ENCODE measurements at regions not wholly inside any gene's neighbourhood (a gene's known extent, or its start where the extent isn't known, plus 50 kb on each side); places are given as distances from the start of the nearest gene placed in this dataset.

GRCh38 chr10:131660427-131660826, 240.4 kb upstream of the PPP2R2D start:
- intact Hi-C loops (cut with micrococcal nuclease), result no loop called here

GRCh38 chr10:131662851-131663250, 238.0 kb upstream of the PPP2R2D start:
- intact Hi-C loops (cut with micrococcal nuclease), result no loop called here

- intact Hi-C loops (cut with micrococcal nuclease), result no loop called here
Observed at GRCh38 chr10:131663351-131663750, 237.5 kb upstream of the PPP2R2D start.

GRCh38 chr10:131666091-131666490, 234.7 kb upstream of the PPP2R2D start:
- intact Hi-C loops (cut with micrococcal nuclease), result no loop called here

GRCh38 chr10:131667047-131667446, 233.8 kb upstream of the PPP2R2D start:
- intact Hi-C loops (cut with micrococcal nuclease), result no loop called here

- intact Hi-C loops (cut with micrococcal nuclease), result no loop called here
Observed at GRCh38 chr10:131667561-131667960, 233.2 kb upstream of the PPP2R2D start.

GRCh38 chr10:131668903-131669302, 231.9 kb upstream of the PPP2R2D start:
- intact Hi-C loops (cut with micrococcal nuclease), result no loop called here

GRCh38 chr10:131669838-131670237, 231.0 kb upstream of the PPP2R2D start:
- intact Hi-C loops (cut with micrococcal nuclease), result no loop called here

- intact Hi-C loops (cut with micrococcal nuclease), result no loop called here
Observed at GRCh38 chr10:131670341-131670740, 230.5 kb upstream of the PPP2R2D start.

- intact Hi-C loops (cut with micrococcal nuclease), result no loop called here
Observed at GRCh38 chr10:131673396-131673795, 227.4 kb upstream of the PPP2R2D start.

GRCh38 chr10:131674130-131674529, 226.7 kb upstream of the PPP2R2D start:
- intact Hi-C loops (cut with micrococcal nuclease), result no loop called here

- intact Hi-C loops (cut with micrococcal nuclease), result no loop called here
Observed at GRCh38 chr10:131675104-131675503, 225.7 kb upstream of the PPP2R2D start.

GRCh38 chr10:131676046-131676799, 224.6 kb upstream of the PPP2R2D start:
- intact Hi-C loops (cut with micrococcal nuclease), result no loop called here

GRCh38 chr10:131676800-131677421, 223.9 kb upstream of the PPP2R2D start:
- intact Hi-C loops (cut with micrococcal nuclease), result no loop called here

GRCh38 chr10:131677671-131678070, 223.1 kb upstream of the PPP2R2D start:
- intact Hi-C loops (cut with micrococcal nuclease), result no loop called here

- intact Hi-C loops (cut with micrococcal nuclease), result no loop called here
Observed at GRCh38 chr10:131678171-131678570, 222.6 kb upstream of the PPP2R2D start.

- intact Hi-C loops (cut with micrococcal nuclease), result no loop called here
Observed at GRCh38 chr10:131678613-131679012, 222.2 kb upstream of the PPP2R2D start.

GRCh38 chr10:131679926-131680325, 220.9 kb upstream of the PPP2R2D start:
- intact Hi-C loops (cut with micrococcal nuclease), result no loop called here

GRCh38 chr10:131681122-131681521, 219.7 kb upstream of the PPP2R2D start:
- intact Hi-C loops (cut with micrococcal nuclease), result no loop called here

- intact Hi-C loops (cut with micrococcal nuclease), result no loop called here
Observed at GRCh38 chr10:131681656-131682055, 219.2 kb upstream of the PPP2R2D start.

- intact Hi-C loops (cut with micrococcal nuclease), result no loop called here
Observed at GRCh38 chr10:131682271-131682962, 218.4 kb upstream of the PPP2R2D start.

GRCh38 chr10:131683281-131683861, 217.4 kb upstream of the PPP2R2D start:
- intact Hi-C loops (cut with micrococcal nuclease), result no loop called here
